ENCODE measurements at regions not wholly inside any gene's neighbourhood (a gene's known extent, or its start where the extent isn't known, plus 50 kb on each side); places are given as distances from the start of the nearest gene placed in this dataset.

- no peak overlapping the region for H3K18ac ChIP-seq (ENCODE audit: insufficient read length, low read depth, low read length)
- H3K4ac ChIP-seq (ENCODE audit: low read depth, low read length): no peak overlapping the region
- no peak overlapping the region for H2BK12ac ChIP-seq (ENCODE audit: insufficient read length, low read depth, low read length)
- TF ChIP-seq CTCF (conservative IDR thresholded peaks at IDR 0.05): no peak
- no peak overlapping the region for H2BK15ac ChIP-seq (ENCODE audit: low read depth, low read length)
- H4K91ac ChIP-seq (ENCODE audit: insufficient read length, low read depth, low read length): no peak overlapping the region
- H2BK120ac ChIP-seq (ENCODE audit: low read depth, low read length, poor library complexity, severe bottlenecking): no peak overlapping the region
- H3K23me2 ChIP-seq (ENCODE audit: insufficient read length, low read depth, low read length, poor library complexity, severe bottlenecking): no peaks in the 10 kb centered on the region
- H4K5ac ChIP-seq (ENCODE audit: insufficient read length, low read depth, low read length): no peak overlapping the region
- WGBS (ENCODE audit: extremely low coverage, insufficient read length, low lambda C conversion rate): no CpG with 5 or more reads among the region's 2 CpGs
- H3K9me3 Mint-ChIP-seq: no peaks in the 10 kb centered on the region
- no peaks in the 10 kb centered on the region for H3K27me3 Mint-ChIP-seq (ENCODE audit: low read depth)
- no peak overlapping the region for H3K27ac ChIP-seq (ENCODE audit: insufficient read length, low read depth, low read length)
- no peak overlapping the region for H2AFZ ChIP-seq (ENCODE audit: low read length)
- H4K8ac ChIP-seq (replicated peaks; ENCODE audit: insufficient read length, low read depth, low read length): no peak overlapping the region
- H2AK5ac ChIP-seq (ENCODE audit: insufficient read length, low read length): no peak overlapping the region
- H3K4me2 ChIP-seq (ENCODE audit: insufficient read depth, insufficient read length, low read length): no peak overlapping the region
- H3K79me1 ChIP-seq (ENCODE audit: insufficient read depth, low read depth, low read length, poor library complexity, severe bottlenecking): no peaks in the 10 kb centered on the region
- H3K9ac ChIP-seq (ENCODE audit: extremely low read depth, insufficient read length, low read length): no peak overlapping the region
- no peaks in the 10 kb centered on the region; a peak in 1 of 7 replicates for H3K36me3 Mint-ChIP-seq (ENCODE audit: insufficient read depth in 1 of 3, low read depth in 3 of 3)
- no peak overlapping the region for H2BK20ac ChIP-seq (ENCODE audit: low read depth, low read length, poor library complexity, severe bottlenecking)
- no peak overlapping the region for H2BK5ac ChIP-seq (ENCODE audit: insufficient read length, low read length)
- H3K14ac ChIP-seq (ENCODE audit: insufficient read depth, low read length): no peak overlapping the region
- H4K20me1 ChIP-seq (ENCODE audit: control insufficient read depth, insufficient read depth, insufficient read length): no peaks in the 10 kb centered on the region
- H3K56ac ChIP-seq (ENCODE audit: insufficient read length, low read depth, low read length): no peak overlapping the region
- no peaks in the 10 kb centered on the region for H3K27me3 ChIP-seq (ENCODE audit: insufficient read depth, low read length)
- DNase-seq: no peak
- H3K4me1 Mint-ChIP-seq: no peaks in the 10 kb centered on the region
- H3K79me2 ChIP-seq (ENCODE audit: insufficient read depth, low read length): no peaks in the 10 kb centered on the region
- no peak overlapping the region for H3K4me3 Mint-ChIP-seq
- no peak overlapping the region for H3K27ac Mint-ChIP-seq
- H3K4me1 ChIP-seq (ENCODE audit: insufficient read depth, low read length): no peaks in the 10 kb centered on the region
- no peaks in the 10 kb centered on the region for H3K9me3 ChIP-seq (ENCODE audit: control insufficient read depth, low read depth, low read length)
- no peak overlapping the region for H3T11ph ChIP-seq (ENCODE audit: low read length)
- no peak overlapping the region for H3K23ac ChIP-seq (ENCODE audit: insufficient read length, low read depth, low read length)
Observed at GRCh38 chr13:34502011-34502410, 440.1 kb upstream of the NBEA start.

Data from H9 (cell line).